GM18909 (cell line): ENCODE measurements at regions not wholly inside any gene's neighbourhood (a gene's known extent, or its start where the extent isn't known, plus 50 kb on each side); places are given as distances from the start of the nearest gene placed in this dataset.

Experiments
- ATAC-seq: cut with Tn5 transposase; IDR thresholded peaks from one replicate; pipeline ENCODE4 v1.9.1; 2021; ENCODE audit warnings: mild to moderate bottlenecking; ENCODE audit not compliant: unreplicated experiment, poor library complexity

- no peak for ATAC-seq
Measured at GRCh38 chr12:132397152-132397933, 68.0 kb upstream of the GALNT9 start.

DNA sequence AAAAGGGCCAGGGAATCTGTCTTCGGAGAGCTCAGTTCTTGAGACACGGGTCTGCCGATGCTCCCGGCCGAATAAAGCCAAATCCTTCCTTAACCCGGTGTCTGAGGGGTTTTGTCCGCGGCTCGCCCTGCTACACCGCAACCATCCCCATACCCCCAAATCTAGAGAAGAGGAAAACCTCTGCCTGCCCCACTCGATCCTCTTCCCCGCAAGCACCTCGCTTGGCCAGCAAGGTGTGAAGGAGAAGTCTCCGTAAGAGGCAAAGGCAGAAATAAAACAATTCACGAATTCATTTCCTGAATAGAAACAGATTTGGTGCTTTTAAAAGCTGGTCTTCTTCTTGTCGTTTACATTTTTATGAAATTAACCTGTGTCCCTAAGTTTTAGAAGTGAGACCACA is 67.3 kb upstream of the GALNT9 start:
- ATAC-seq, result no peak

GRCh38 chr12:132395908-132396305 is 66.5 kb upstream of the GALNT9 start:
- no peak for ATAC-seq

- ATAC-seq, result no peak
Measured at GRCh38 chr12:132395192-132395907, 66.0 kb upstream of the GALNT9 start.

GRCh38 chr12:132393991-132394949 is 64.9 kb upstream of the GALNT9 start:
- ATAC-seq, result no peak

- ATAC-seq, result no peak
Measured at GRCh38 chr12:132393245-132393795, 63.9 kb upstream of the GALNT9 start.

- no peak for ATAC-seq
Measured at GRCh38 chr12:132392389-132393244, 63.2 kb upstream of the GALNT9 start.

DNA sequence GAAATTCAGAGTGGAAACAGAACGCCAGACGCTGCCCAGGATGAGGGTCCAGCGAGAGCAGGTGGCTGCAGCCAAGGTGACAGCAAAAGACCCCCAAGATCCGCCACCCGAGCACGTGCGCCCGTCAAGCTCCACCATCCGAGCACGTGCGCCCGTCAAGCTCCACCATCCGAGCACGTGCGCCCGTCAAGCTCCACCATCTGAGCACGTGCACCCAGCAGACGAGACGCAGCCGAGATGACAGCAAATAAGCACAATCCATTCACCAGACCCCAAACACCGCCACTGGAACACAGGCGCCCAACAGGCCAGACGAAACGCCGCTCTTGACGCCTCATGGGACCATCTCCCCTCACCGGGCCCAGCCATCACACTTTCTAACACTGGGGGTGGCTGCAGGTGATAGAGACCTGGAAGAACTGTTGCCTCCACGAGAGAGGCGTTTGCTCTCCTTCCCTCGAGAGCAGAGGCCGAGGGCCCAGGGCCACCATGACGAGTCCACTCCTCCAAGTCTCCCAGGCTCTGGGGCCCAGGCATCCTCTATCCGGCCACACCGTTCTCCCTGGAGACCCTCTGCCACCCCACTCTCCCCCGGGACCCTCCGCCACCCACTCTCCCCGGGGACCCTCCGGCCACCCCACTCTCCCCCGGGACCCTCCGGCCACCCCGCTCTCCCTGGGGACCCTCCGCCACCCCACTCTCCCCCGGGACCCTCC is 62.1 kb upstream of the GALNT9 start:
- no peak for ATAC-seq

DNA sequence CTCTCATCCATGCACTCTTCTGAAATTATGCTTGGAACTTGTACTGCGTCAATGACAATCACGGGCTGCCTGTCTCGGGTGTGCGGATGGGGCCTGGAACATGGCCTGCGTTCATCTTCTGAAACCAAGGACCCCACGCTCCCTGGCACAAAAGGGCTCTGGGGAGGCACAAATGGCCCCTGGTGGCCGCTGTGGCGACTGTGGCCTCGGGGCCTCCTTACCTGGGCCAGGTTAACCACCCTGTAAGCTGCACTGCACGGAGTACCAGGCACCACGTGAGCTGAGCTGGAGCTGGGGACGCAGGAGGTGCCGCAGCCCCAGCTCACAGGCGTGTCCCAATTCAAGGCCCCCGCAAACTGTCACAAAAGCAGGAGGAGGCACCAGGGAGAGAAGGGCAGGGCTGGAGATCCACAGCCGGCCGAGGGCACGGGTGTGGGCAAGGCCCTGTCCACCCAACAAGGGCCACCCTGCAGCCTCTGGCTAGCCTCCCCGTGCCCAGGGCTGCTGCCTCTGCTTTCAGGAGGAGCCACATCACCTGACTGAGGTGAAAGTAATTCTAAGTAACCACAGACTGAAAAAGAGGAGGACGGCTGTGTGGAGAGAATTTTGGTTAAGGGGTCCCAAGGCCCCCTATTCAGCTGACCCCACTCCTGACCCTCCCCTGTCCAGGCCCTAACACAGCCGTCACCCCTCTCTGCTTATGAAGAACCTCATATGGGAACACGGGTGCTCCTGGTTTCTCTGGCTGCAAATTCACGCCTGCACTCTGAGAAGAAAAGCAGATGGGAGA is 61.1 kb upstream of the GALNT9 start:
- no peak for ATAC-seq

DNA sequence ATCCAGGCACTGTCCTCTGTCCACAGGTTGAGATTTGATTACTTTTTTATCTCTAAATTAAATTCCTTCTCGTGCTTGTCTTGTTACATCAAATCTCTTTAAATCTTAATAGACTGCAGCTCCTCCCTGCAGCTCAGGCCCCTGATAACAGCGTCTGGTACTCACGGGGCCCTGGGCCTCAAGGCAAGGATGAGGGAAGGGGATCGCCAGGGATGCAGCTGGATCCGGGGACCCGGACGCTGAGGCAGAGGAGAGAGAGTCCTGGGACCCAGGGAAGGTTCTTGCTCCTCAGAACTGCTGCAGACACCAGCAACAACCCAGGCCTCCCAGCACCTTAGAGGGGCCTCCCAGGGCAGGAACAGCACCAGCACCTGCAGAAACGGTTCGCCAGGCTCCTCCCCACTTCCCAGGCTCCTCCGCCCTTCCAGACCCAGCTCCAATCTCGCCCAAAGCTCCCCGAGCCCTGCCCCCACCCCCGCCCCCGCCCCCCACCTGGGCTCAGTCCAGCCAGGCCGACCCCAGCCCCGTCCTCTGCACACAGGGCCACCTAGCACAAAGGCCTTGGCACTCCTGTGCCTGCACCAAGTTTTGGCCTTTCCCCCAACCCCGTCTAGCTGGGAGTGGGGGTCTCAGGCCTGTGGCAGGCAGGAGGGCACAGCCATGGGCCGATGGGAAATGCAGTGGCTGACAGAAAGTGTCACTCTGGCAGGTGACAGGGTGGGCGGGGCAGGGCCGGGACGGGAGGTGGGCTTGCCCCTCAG is 60.3 kb upstream of the GALNT9 start:
- no peak for ATAC-seq

GRCh38 chr12:132389026-132389425 is 59.6 kb upstream of the GALNT9 start:
- no peak for ATAC-seq

GRCh38 chr12:132388379-132389015 is 59.1 kb upstream of the GALNT9 start:
- ATAC-seq, result no peak

GRCh38 chr12:132386926-132387497 is 57.6 kb upstream of the GALNT9 start:
- ATAC-seq, result no peak

- no peak for ATAC-seq
Measured at GRCh38 chr12:132385923-132386751, 56.7 kb upstream of the GALNT9 start.

DNA sequence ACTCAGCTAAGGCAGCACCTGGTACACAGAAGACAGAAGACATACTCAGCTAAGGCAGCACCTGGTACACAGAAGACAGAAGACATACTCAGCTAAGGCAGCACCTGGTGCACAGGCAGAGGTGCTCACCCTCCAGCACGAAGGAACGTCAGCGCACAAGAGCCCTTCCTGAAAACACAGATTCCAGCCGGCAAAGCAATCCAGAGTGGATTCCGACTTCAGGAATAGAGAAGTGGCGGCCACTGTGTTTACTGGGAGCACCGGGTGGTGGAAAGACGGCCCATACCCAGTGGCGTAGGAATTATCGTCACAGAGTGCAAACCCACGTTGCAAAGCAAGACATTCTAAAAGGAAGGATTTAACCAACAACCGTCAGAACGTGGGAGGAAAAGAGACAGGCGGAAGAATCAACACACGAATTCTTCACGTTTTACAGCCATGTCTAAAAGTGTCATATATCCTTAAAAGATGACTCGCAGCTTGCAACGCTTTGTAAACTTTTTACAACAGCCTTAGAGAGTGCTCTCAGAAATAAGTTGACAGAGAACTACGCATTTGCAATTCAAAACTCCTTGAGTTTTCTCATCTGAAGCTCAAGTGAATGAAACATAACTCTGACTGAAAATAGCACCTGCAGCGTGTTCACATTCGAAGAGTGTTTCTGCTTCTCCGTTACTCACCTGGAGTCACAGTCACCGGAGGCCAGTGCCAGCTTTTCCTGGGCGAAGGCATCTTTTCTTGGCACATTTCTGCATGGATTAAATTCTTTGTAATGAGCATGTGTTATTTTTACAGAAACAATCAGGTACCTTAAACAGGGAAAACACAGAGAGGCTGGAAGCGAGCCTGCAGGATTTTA is 55.8 kb upstream of the GALNT9 start:
- ATAC-seq, result no peak
